HEK293 (cell line): ENCODE measurements at regions not wholly inside any gene's neighbourhood (a gene's known extent, or its start where the extent isn't known, plus 50 kb on each side); places are given as distances from the start of the nearest gene placed in this dataset.

Experiments
- AEBP2 ChIP-seq: fragments of 450-650 bp; formaldehyde crosslinking; IDR thresholded peaks from 2 replicates; pipeline ENCODE4 v1.5.1; 2016; ENCODE audit warnings: missing biosample characterization, missing genetic modification characterization, borderline replicate concordance
- CTCF ChIP-seq: fragments of 450-650 bp; formaldehyde crosslinking; IDR thresholded peaks from 2 replicates; pipeline ENCODE4 v1.5.1; 2016; ENCODE audit warnings: missing biosample characterization, missing genetic modification characterization
- YY1 ChIP-seq: fragments of 450-650 bp; formaldehyde crosslinking; IDR thresholded peaks from 2 replicates; pipeline ENCODE4 v1.5.1; 2018; ENCODE audit warnings: missing biosample characterization, missing genetic modification characterization
- ZNF24 ChIP-seq: fragments of 450-650 bp; formaldehyde crosslinking; IDR thresholded peaks from 2 replicates; pipeline ENCODE4 v1.5.1; 2016; ENCODE audit warnings: missing biosample characterization, missing genetic modification characterization
- ZNF302 ChIP-seq: fragments of 450-650 bp; formaldehyde crosslinking; IDR thresholded peaks from 2 replicates; pipeline ENCODE4 v1.5.1; 2016; ENCODE audit warnings: missing biosample characterization, missing genetic modification characterization, low read depth
- ZNF416 ChIP-seq: fragments of 450-650 bp; formaldehyde crosslinking; IDR thresholded peaks from 2 replicates; pipeline ENCODE4 v1.5.1; 2016; ENCODE audit warnings: missing biosample characterization, missing genetic modification characterization
- TF ChIP-seq, protein P1 (sequence below): fragments of 450-650 bp; formaldehyde crosslinking; IDR thresholded peaks from 2 replicates; pipeline ENCODE4 v1.5.1; 2017; ENCODE audit warnings: missing biosample characterization, mild to moderate bottlenecking, missing genetic modification characterization, moderate library complexity

GRCh38 chr5:3307982-3308621 is 287.5 kb upstream of the IRX1 start:
- TF ChIP-seq AEBP2 (tag by site-specific recombination), result no peak
- TF ChIP-seq ZNF24 (tag by site-specific recombination), result no peak
- no peak for TF ChIP-seq ZNF416
- TF ChIP-seq, protein P1, sequence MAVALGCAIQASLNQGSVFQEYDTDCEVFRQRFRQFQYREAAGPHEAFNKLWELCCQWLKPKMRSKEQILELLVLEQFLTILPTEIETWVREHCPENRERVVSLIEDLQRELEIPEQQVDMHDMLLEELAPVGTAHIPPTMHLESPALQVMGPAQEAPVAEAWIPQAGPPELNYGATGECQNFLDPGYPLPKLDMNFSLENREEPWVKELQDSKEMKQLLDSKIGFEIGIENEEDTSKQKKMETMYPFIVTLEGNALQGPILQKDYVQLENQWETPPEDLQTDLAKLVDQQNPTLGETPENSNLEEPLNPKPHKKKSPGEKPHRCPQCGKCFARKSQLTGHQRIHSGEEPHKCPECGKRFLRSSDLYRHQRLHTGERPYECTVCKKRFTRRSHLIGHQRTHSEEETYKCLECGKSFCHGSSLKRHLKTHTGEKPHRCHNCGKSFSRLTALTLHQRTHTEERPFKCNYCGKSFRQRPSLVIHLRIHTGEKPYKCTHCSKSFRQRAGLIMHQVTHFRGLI, result no peak
- TF ChIP-seq CTCF, result no peak
- no peak for TF ChIP-seq YY1 (tag by site-specific recombination)
- TF ChIP-seq ZNF302 (tag by site-specific recombination), result no peak
